Esophagus squamous epithelium (tissue), 5 donors: ENCODE measurements at regions not wholly inside any gene's neighbourhood (a gene's known extent, or its start where the extent isn't known, plus 50 kb on each side); places are given as distances from the start of the nearest gene placed in this dataset.

Experiments used
- DNase-seq: peaks from one replicate; lab custom pipeline; 2025; lab: John Stamatoyannopoulos, UW
- H3K27ac ChIP-seq, 4 donors: fragments of 200-600 bp; sonication (generic); one replicate each; pipeline ENCODE4 v1.5.1; 2016 to 2019; ENCODE audit warnings: mild to moderate bottlenecking in 1 of 4
- H3K27me3 ChIP-seq, 4 donors: fragments of 200-600 bp; sonication (generic); 1 replicate in 3 of 4; 2 replicates in 1 of 4; pipeline versions ENCODE4 v1.5.1 to v1.6.0; 2017 to 2021; ENCODE audit warnings: antibody characterized with exemption in 1 of 4
- H3K36me3 ChIP-seq, 3 donors: fragments of 200-600 bp; sonication (generic); one replicate each; pipeline ENCODE4 v1.5.1; 2016 to 2019
- H3K4me1 ChIP-seq, 3 donors: fragments of 200-600 bp; sonication (generic); one replicate each; pipeline ENCODE4 v1.5.1; 2017 to 2019
- H3K4me3 ChIP-seq, 4 donors: fragments of 200-600 bp; sonication (generic); 1 replicate in 3 of 4; 2 replicates in 1 of 4; pipeline ENCODE4 v1.5.1; 2016 to 2019; ENCODE audit warnings: mild to moderate bottlenecking in 2 of 4, moderate library complexity in 1 of 4
- H3K9me3 ChIP-seq, 3 donors: fragments of 200-600 bp; sonication (generic); one replicate each; pipeline ENCODE4 v1.5.1; 2016 to 2019
- POLR2A ChIP-seq, 4 donors: fragments of 450-650 bp; IDR thresholded peaks; one replicate each; pipeline ENCODE4 v1.6.1; 2017; ENCODE audit warnings: antibody characterized with exemption in 4 of 4, mild to moderate bottlenecking in 4 of 4, moderate library complexity in 3 of 4
- WGBS, 2 donors: methylation state at CpG; one replicate each; pipeline ENCODE4 v1.1.5; 2018; 5-methylcytosine and 5-hydroxymethylcytosine counted together
- intact Hi-C: fragments of 100-400 bp; cut with DNase I; formaldehyde crosslinking; loops from one replicate; pipeline ENCODE4 v1.15.0; 2022
- TF ChIP-seq, protein P1 (sequence below), 6 experiments: fragments of 450-650 bp in 4 of 6; fragments of 200-600 bp in 2 of 6; sonication (generic) in 2 of 6; IDR thresholded peaks; one replicate each; pipeline ENCODE4 v1.5.1; 2016 to 2019; ENCODE audit warnings: antibody characterized with exemption in 6 of 6, mild to moderate bottlenecking in 4 of 6, moderate library complexity in 4 of 6
- donor health status: DM: yes; HTN: yes; CAD: no.

- TF ChIP-seq, protein P1, sequence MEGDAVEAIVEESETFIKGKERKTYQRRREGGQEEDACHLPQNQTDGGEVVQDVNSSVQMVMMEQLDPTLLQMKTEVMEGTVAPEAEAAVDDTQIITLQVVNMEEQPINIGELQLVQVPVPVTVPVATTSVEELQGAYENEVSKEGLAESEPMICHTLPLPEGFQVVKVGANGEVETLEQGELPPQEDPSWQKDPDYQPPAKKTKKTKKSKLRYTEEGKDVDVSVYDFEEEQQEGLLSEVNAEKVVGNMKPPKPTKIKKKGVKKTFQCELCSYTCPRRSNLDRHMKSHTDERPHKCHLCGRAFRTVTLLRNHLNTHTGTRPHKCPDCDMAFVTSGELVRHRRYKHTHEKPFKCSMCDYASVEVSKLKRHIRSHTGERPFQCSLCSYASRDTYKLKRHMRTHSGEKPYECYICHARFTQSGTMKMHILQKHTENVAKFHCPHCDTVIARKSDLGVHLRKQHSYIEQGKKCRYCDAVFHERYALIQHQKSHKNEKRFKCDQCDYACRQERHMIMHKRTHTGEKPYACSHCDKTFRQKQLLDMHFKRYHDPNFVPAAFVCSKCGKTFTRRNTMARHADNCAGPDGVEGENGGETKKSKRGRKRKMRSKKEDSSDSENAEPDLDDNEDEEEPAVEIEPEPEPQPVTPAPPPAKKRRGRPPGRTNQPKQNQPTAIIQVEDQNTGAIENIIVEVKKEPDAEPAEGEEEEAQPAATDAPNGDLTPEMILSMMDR (IDR thresholded peaks at IDR 0.05): no peak
- no peak for TF ChIP-seq POLR2A (IDR thresholded peaks at IDR 0.05)
- intact Hi-C loops: no loop called here
- Histone ChIP-seq H3K27ac (peak overlapping the region in 2 of 4 donors; percentile 61 to 67), H3K27me3 (peaks cover 0 to 4% (median 0%) of the 10 kb centered on the region in 4 donors), H3K4me3 (no peak overlapping the region), H3K9me3 (no peaks in the 10 kb centered on the region), H3K4me1 (peaks cover 0 to 54% (median 21%) of the 10 kb centered on the region in 3 donors), H3K36me3 (no peaks in the 10 kb centered on the region)
- 66 to 83% methylated on average over 5 of the region's 5 CpGs for WGBS, 2 donors
- DNase-seq: no peak
Observed at GRCh38 chr1:201609661-201610318, 70.9 kb downstream of the NAV1 start.

- Histone ChIP-seq H3K27ac (no peak overlapping the region), H3K27me3 (peaks cover 0 to 4% (median 0%) of the 10 kb centered on the region in 4 donors), H3K4me1 (peaks cover 0 to 45% (median 18%) of the 10 kb centered on the region in 3 donors), H3K36me3 (no peaks in the 10 kb centered on the region), H3K4me3 (no peak overlapping the region), H3K9me3 (no peaks in the 10 kb centered on the region)
- TF ChIP-seq, protein P1 (IDR thresholded peaks at IDR 0.05): no peak
- TF ChIP-seq POLR2A (IDR thresholded peaks at IDR 0.05): no peak
- no peak for DNase-seq
- WGBS, 2 donors: 23% methylated on average over 3 of the region's 3 CpGs; no CpG with 5 or more reads in 1 of the 2 donors
- intact Hi-C loops: no loop called here
Observed at GRCh38 chr1:201610858-201611257, 71.9 kb downstream of the NAV1 start.

DNA sequence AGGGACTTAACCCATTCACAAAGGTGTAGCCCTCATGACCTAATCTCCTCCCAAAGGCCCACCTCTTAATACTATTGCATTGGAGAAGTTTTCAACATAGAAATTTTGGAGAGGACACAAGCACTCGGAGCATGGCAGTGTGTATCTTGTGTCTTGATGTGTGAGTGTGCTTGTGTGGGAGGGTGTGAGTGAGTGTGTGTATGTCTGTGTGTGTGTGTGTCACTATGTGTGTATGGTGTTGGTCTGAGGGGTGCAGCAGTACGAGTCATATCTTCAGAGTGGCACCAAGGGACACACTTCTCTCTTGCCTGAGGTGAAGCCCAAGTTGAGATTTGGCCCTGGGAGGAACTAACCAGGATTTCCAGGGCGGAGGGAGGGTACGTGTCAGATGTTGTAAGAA is 73.7 kb downstream of the NAV1 start:
- TF ChIP-seq, protein P1 (IDR thresholded peaks at IDR 0.05): no peak
- TF ChIP-seq POLR2A (IDR thresholded peaks at IDR 0.05): no peak
- no peak overlapping the region for H3K4me3 ChIP-seq
- 64 to 85% methylated on average over 4 of the region's 4 CpGs for WGBS, 2 donors

DNA sequence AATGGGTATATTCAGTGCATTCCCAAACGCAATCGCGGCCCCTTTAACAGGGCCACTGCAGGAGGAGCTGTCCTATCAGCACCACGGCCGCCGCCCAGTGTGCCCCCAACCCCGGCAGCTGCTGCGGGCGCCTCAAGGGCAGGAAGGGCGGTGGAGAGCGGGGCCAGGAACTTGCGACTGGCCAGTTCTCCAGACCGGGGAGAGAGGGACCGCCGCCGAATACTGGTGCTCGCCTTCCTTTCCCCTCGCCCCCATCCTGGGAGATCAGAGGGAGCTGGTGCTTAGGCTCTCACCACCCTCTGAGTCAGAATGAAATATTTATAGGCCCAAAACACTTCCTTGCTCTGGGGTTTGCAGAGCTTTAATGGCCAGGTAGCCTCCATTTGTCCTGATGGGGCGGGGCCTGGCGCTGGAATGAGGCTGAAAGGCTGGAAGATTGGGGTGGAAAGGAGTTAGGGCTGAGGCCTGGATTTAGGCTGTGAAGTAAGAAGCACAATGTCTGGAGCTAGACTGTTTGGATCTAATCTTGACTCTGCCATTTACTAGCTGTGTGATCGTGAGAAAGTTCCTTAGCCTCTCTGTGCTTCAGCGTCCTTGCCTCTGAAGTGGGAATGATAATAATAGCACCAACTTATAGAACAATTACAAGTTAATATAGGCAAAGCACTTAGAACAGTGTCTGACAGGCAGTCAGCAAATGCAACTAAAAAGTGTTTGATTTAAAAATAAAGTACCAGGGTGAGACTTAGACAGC is 75.5 kb downstream of the NAV1 start:
- intact Hi-C loops: no loop called here
- DNase-seq: no peak
- TF ChIP-seq, protein P1 (IDR thresholded peaks at IDR 0.05): no peak
- TF ChIP-seq POLR2A (IDR thresholded peaks at IDR 0.05): no peak
- Histone ChIP-seq H3K4me3 (no peak overlapping the region), H3K9me3 (no peaks in the 10 kb centered on the region), H3K27me3 (peaks cover 0 to 4% (median 0%) of the 10 kb centered on the region in 4 donors), H3K27ac (no peak overlapping the region), H3K4me1 (peaks cover 0 to 23% (median 2%) of the 10 kb centered on the region in 3 donors), H3K36me3 (no peaks in the 10 kb centered on the region)
- 26 to 47% methylated on average over 7 to 19 of the region's 22 CpGs for WGBS, 2 donors

More for the DNA sequence above, 73.7 kb downstream of the NAV1 start:
- no peak for DNase-seq
- peaks cover 0 to 4% (median 0%) of the 10 kb centered on the region in 4 donors for H3K27me3 ChIP-seq
- H3K27ac ChIP-seq: no peak overlapping the region
- H3K4me1 ChIP-seq: peaks cover 0 to 36% (median 12%) of the 10 kb centered on the region in 3 donors
- no peaks in the 10 kb centered on the region for H3K36me3 ChIP-seq
- intact Hi-C loops: no loop called here
- H3K9me3 ChIP-seq: no peaks in the 10 kb centered on the region

DNA sequence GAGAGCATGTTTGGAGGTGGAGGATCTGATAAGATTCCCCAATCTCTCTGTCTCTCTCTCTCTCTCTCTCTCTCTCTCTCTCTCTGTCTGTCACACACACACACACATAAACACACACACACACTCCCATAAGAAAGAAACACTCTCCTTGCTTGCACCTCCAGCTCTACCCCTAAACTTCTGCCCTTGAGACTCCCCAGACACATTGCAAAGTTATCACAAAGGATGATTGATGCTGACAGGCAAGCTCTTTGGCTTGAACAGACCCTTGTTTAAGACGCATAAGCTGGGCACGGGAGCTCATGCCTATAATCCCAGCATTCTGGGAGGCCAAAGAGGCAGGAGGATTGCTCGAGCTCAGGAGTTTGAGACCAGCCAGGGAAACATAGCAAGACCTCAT is 78.2 kb downstream of the NAV1 start:
- Histone ChIP-seq H3K4me3 (no peak overlapping the region), H3K36me3 (no peaks in the 10 kb centered on the region), H3K9me3 (no peaks in the 10 kb centered on the region), H3K27ac (no peak overlapping the region), H3K4me1 (peaks cover 0 to 10% (median 0%) of the 10 kb centered on the region in 3 donors), H3K27me3 (peaks cover 0 to 4% (median 0%) of the 10 kb centered on the region in 4 donors)
- TF ChIP-seq POLR2A (IDR thresholded peaks at IDR 0.05): no peak
- TF ChIP-seq, protein P1 (IDR thresholded peaks at IDR 0.05): no peak
- no peak for DNase-seq
- intact Hi-C loops: no loop called here
- WGBS, 2 donors: 85 to 86% methylated on average over 3 of the region's 3 CpGs
